H7 (cell line): ENCODE measurements at regions not wholly inside any gene's neighbourhood (a gene's known extent, or its start where the extent isn't known, plus 50 kb on each side); places are given as distances from the start of the nearest gene placed in this dataset.

Experiments used
- DNase-seq: peaks from one replicate; pipeline ENCODE4 v3.0.0; 2012
- H3K27me3 ChIP-seq: 2 replicates; pipeline ENCODE4 v1.6.0; 2011; ENCODE audit warnings: mild to moderate bottlenecking, low read length; ENCODE audit not compliant: control insufficient read depth, insufficient read depth
- H3K36me3 ChIP-seq: replicated peaks from 2 replicates; pipeline ENCODE4 v1.5.1; 2011; ENCODE audit warnings: low read length; ENCODE audit not compliant: control insufficient read depth, insufficient read depth
- H3K4me3 ChIP-seq: 2 replicates; pipeline ENCODE4 v1.5.1; 2011; ENCODE audit warnings: low read depth, mild to moderate bottlenecking, control low read depth, low read length, moderate library complexity; ENCODE audit not compliant: insufficient read depth

DNA sequence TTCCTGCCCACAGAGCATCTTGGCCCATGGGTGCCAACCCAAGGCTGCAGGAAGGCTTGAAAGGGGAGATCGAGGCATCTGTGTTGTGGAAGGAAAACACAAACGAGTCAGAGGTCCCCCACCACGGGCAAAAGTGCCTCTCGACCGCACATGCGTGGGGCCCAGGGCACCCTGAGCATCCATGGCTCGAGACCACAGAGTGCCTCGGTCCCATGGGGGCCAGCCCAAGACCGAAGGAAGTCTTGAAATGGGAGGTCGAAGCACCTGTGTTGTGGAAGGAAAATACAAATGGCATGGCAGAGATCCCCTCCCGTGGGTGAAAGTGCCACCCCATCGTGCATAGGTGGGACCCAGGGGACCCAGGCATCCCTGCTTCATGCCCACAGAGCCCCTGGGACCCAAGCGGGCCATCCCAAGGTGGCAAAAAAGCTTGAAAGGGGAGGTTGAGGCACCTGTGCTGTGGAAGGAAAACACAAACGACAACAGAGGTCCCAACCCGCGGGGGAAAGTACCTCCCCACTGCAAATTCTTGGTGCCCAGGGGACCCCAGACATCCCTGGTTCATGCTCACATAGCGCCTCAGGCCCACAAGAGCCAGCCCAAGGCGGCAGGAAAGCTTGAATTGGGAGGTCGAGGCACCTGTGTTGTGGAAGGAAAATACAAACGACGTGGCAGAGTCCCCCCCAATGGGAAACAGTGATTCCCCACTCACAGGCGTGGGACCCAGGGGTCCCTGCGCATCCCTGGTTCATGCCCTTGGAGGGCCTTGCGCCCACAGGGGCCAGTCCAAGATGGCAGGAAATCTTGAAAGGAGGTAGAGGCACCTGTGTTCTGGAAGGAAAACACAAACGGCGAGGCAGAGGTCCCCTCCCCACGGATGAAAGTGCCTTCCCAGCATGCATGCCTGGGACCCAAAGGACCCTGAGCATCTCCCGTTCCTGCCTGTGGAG lies 373.0 kb downstream of the ALG10 start:
- Histone ChIP-seq H3K4me3 (no peak overlapping the region), H3K27me3 (no peaks in the 10 kb centered on the region), H3K36me3 (no peaks in the 10 kb centered on the region)
- DNase-seq, result peak; percentile 22

DNA sequence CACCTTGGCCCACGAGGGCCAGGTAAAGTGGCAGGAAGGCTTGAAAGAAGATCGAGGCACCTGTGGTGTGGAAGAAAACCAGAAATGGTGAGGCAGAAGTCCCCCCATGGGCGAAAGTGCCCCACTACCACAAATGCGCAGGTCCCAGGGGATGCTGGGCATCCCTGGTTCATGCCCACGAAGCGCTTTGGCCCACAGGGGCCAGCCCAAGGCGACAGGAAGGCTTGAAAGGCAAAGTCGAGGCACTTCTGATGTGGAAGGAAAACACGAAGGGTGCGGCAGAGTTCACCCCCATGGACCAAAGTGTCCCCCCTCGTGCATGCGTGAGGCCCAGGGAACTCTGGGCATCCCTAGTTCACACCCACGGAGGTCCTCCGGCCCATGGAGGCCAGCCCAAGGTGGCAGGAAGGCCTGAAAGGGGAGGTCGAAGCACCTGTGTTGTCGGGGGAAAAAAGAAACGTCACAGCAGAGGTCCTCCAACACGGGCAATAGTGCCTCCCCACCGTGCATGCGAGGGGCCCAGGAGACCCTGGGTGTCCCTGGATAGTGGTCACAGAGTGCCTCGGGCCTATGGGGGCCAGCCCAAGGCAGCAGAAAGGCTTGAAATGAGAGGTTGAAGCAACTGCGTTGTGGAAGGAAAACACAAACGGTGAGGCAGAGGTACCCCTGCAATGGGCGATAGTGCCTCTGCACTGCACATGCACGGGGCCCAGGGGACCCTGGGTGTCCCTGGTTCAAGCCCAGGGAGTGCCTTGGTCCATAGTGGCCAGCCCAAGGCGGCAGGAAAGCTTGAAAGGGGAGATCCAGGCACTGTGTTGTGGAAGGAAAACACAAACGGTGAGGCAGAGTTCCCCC lies 373.9 kb downstream of the ALG10 start:
- no peaks in the 10 kb centered on the region for H3K27me3 ChIP-seq
- H3K4me3 ChIP-seq, result no peak overlapping the region
- DNase-seq, result peak; percentile 20
- H3K36me3 ChIP-seq, result no peaks in the 10 kb centered on the region

- peak; percentile 14 for DNase-seq
- no peaks in the 10 kb centered on the region for H3K27me3 ChIP-seq
- no peak overlapping the region for H3K4me3 ChIP-seq
- H3K36me3 ChIP-seq, result no peaks in the 10 kb centered on the region
Measured at GRCh38 chr12:34396861-34397590, 374.7 kb downstream of the ALG10 start.

DNA sequence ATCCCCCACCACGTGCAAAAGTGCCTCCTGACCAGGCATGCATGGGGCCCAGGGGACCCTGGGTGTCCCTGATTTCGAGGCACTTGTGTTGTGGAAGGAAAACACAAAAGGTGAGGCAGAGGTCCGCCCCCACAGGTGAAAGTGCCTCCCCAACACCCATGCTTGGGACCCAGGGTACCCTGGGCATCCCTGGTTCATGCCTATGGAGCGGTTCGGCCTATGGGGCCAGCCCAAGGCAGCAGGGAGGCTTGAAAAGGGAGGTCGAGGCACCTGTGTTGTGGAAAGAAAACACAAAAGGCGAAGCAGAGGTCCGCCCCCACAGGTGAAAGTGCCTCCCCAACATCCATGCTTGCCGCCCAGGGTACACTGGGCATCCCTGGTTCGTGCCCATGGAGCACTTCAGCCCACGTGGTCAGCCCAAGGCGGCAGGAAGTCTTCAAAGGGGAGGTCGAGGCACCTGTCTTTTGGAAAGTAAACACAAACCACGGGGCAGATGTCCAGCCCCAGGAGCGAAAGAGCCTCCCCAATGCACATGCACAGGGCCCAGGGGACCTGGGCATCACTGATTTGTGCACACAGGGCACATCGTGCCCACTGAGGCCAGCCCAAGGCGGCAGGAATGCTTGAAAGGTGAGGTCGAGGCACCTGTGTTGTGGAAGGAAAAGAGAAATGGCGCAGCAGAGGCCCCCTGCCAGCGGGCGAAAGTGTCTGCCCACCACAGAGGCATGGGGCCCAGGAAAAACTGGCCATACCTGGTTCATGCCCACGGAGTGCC lies 375.5 kb downstream of the ALG10 start:
- Histone ChIP-seq H3K27me3 (no peaks in the 10 kb centered on the region), H3K4me3 (no peak overlapping the region), H3K36me3 (no peaks in the 10 kb centered on the region)
- peak; percentile 4 for DNase-seq

DNA sequence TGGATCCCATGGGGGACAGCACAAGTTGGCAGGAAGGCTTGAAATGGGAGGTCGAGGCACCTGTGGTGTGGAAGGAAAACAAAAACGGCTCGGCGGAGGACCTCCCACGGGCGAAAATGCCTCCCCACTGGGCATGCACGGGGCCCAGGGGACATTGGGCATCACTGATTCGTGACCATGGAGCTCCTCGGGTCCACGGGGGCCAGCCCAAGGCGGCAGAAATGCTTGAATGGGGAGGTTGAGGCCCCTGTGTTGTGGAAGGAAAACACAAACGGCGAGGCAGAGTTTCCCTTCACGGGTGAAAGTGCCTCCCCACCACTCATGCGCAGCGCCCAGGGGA lies 376.0 kb downstream of the ALG10 start:
- no peak overlapping the region for H3K4me3 ChIP-seq
- H3K36me3 ChIP-seq, result no peaks in the 10 kb centered on the region
- DNase-seq, result no peak
- H3K27me3 ChIP-seq, result no peaks in the 10 kb centered on the region

DNA sequence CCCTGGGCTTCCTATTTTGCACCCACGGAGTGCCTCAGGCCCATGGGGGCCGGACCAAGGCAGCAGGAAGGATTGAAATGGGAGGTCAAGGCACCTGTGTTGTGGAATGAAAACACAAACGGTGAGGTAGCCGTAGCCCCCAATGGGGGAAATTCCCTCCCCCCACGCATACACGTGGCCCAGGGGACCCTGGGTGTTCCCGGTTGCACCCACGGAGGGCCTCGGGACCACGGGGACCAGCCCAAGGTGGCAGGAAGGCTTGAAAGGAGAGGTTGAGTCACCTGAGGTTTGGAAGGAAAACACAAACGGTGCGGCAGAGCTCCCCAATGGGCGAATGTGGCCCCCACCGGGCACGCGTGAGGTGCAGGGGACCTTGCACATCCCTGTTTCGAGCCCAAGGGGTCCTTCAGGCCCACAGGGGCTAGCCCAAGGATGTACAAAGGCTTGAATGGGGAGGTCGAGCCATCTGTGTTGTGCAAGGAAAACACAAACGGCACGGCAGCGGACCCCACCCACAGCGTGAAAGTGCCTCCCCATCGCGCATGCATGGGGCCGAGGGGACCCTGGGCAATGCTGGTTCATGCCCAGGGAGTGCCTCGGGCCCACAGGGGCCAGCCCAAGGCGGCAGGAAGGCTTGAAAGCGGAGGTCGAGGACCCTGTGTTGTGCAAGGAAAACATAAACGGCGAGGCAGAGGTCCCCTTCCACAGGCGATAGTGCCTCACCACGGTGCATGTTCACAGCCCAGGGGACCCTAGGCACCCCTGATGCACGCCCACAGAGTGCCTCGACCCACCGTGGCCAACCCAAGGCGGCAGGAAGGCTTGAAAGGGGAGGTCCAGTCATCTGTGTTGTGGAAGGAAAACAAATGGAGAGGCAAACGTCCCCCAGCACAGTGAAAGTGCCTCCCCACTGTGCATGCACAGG lies 376.7 kb downstream of the ALG10 start:
- peak; percentile 15 for DNase-seq
- Histone ChIP-seq H3K4me3 (no peak overlapping the region), H3K27me3 (no peaks in the 10 kb centered on the region), H3K36me3 (no peaks in the 10 kb centered on the region)

- Histone ChIP-seq H3K36me3 (no peaks in the 10 kb centered on the region), H3K27me3 (no peaks in the 10 kb centered on the region), H3K4me3 (no peak overlapping the region)
- DNase-seq, result peak; percentile 17
Measured at GRCh38 chr12:34399631-34400410, 377.5 kb downstream of the ALG10 start.

DNA sequence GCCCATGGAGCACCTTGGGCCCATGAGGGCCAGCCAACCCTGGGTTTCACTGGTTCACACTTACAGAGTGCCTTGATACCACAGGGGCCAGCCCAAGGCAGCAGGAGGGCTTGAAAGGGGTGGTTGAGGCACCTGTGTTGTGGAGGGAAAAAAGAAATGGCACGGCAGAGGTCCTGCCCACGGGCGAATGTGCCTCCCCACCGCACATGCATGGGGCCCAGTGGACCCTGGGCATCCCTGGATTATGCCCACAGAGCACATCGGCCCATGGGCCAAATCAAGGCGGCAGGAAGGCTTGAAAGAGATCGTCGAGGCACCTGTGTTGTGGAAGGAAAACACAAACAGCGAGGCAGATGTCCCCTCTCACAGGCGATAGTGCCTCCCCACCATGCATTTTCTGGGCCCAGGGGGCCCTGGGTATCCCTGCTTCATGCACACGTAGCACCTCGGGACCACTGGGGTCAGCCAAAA lies 378.1 kb downstream of the ALG10 start:
- no peak overlapping the region for H3K4me3 ChIP-seq
- no peaks in the 10 kb centered on the region for H3K36me3 ChIP-seq
- peak; percentile 12 for DNase-seq
- H3K27me3 ChIP-seq, result no peaks in the 10 kb centered on the region

GRCh38 chr12:34400986-34401658 lies 378.8 kb downstream of the ALG10 start:
- Histone ChIP-seq H3K27me3 (no peaks in the 10 kb centered on the region), H3K36me3 (no peaks in the 10 kb centered on the region), H3K4me3 (no peak overlapping the region)
- peak; percentile 9 for DNase-seq

GRCh38 chr12:34401659-34402227 lies 379.4 kb downstream of the ALG10 start:
- H3K27me3 ChIP-seq, result no peaks in the 10 kb centered on the region
- H3K4me3 ChIP-seq, result no peak overlapping the region
- no peaks in the 10 kb centered on the region for H3K36me3 ChIP-seq
- DNase-seq, result peak; percentile 5

DNA sequence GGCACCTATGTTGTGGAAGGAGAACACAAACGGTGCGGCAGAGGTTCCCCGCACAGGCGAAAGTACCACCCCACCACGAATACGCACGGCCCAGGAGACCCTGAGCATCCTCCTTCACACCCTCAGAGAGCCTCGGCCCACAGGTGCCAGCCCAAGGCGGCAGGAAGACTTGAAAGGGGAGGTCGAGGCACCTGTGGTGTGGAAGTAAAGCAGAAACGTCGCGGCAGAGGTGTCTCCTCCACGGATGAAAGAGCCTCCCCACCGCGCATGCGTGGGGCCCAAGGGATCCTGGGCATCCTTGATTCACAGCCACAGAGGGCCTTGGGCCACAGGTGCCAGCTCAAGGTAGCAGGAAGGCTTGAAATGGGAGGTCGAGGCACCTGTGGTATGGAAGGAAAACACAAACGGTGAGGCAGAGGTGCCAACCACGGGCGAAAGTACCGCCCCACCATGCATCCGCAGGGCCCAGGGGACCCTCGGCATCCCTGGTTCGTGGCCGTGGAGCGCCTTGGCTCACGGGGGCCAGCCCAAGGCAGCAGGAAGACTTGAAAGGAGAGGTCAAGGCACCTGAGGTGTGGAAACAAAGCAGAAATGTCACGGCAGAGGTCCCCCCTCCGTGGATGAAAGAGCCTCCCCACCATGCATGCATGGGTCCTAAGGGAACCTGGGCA lies 380.1 kb downstream of the ALG10 start:
- DNase-seq, result peak; percentile 12
- no peaks in the 10 kb centered on the region for H3K27me3 ChIP-seq
- H3K4me3 ChIP-seq, result no peak overlapping the region
- H3K36me3 ChIP-seq, result no peaks in the 10 kb centered on the region
